Upper lobe of right lung (tissue), 1 donor: ENCODE measurements at regions not wholly inside any gene's neighbourhood (a gene's known extent, or its start where the extent isn't known, plus 50 kb on each side); places are given as distances from the start of the nearest gene placed in this dataset.

Experiments
- ATAC-seq: fragments of 200-7000 bp; cut with Tn5 transposase; one replicate; pipeline ENCODE4 v1.9.1; 2020; ENCODE audit warnings: mild to moderate bottlenecking, moderate library complexity
- DNase-seq: peaks from one replicate; pipeline ENCODE4 v3.0.0-alpha.2; 2020
- H3K27ac ChIP-seq: fragments of 200-600 bp; one replicate; pipeline ENCODE4 v1.8.0; 2022
- H3K27me3 ChIP-seq: fragments of 200-600 bp; one replicate; pipeline ENCODE4 v1.8.0; 2022; ENCODE audit warnings: mild to moderate bottlenecking
- H3K36me3 ChIP-seq: fragments of 200-600 bp; one replicate; pipeline ENCODE4 v1.8.0; 2022
- H3K4me1 ChIP-seq: fragments of 200-600 bp; one replicate; pipeline ENCODE4 v1.8.0; 2022
- H3K4me3 ChIP-seq: fragments of 200-600 bp; one replicate; pipeline ENCODE4 v1.8.0; 2022; ENCODE audit warnings: mild to moderate bottlenecking
- H3K9me3 ChIP-seq: fragments of 200-600 bp; one replicate; pipeline ENCODE4 v1.8.0; 2022
- intact Hi-C: fragments of 100-400 bp; cut with DNase I; formaldehyde crosslinking; loops from one replicate; pipeline ENCODE4 v1.11.0; 2022
- TF ChIP-seq, protein P1 (sequence below): fragments of 200-600 bp; IDR thresholded peaks from one replicate; pipeline ENCODE4 v1.8.0; 2022; ENCODE audit warnings: antibody characterized with exemption
- donor health status: DM: no; HTN: yes; CAD: no; lungs with severe emphysema.

DNA sequence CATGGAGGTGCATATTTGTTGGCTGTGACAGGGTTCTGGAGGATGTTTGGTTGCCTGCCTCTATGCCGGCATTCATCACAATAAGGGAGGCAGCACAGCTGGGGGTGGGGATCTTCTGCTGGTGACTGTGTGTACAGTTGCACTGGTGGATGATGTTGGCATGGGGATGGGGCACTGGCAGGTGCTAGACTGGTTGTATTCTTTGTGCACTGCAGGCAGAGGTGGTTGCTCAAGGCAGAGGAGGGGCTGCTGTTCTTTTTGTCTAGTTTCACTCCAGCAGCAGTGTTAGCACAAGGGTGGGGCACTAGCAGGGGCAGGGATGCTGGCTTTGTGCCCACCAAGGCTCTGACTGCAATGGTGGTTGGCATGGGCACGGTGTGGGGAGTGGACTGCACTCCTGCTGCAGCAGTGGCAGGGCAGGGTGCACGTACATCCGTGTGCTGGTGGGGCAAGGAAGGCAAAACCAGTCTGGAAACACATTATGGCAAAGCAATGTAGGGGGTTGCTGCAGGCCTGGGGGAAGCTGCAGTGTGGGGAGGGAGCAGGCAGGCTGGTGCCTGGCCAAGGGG lies 69.3 kb downstream of the ISOC1 start:
- Histone ChIP-seq H3K9me3 (no peaks in the 10 kb centered on the region), H3K27ac (no peak overlapping the region), H3K4me1 (no peaks in the 10 kb centered on the region), H3K4me3 (no peak overlapping the region), H3K27me3 (no peaks in the 10 kb centered on the region), H3K36me3 (no peaks in the 10 kb centered on the region)
- intact Hi-C loops: no loop called here
- peak; percentile 27 for ATAC-seq
- TF ChIP-seq, protein P1, sequence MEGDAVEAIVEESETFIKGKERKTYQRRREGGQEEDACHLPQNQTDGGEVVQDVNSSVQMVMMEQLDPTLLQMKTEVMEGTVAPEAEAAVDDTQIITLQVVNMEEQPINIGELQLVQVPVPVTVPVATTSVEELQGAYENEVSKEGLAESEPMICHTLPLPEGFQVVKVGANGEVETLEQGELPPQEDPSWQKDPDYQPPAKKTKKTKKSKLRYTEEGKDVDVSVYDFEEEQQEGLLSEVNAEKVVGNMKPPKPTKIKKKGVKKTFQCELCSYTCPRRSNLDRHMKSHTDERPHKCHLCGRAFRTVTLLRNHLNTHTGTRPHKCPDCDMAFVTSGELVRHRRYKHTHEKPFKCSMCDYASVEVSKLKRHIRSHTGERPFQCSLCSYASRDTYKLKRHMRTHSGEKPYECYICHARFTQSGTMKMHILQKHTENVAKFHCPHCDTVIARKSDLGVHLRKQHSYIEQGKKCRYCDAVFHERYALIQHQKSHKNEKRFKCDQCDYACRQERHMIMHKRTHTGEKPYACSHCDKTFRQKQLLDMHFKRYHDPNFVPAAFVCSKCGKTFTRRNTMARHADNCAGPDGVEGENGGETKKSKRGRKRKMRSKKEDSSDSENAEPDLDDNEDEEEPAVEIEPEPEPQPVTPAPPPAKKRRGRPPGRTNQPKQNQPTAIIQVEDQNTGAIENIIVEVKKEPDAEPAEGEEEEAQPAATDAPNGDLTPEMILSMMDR: no peak
- no peak for DNase-seq

DNA sequence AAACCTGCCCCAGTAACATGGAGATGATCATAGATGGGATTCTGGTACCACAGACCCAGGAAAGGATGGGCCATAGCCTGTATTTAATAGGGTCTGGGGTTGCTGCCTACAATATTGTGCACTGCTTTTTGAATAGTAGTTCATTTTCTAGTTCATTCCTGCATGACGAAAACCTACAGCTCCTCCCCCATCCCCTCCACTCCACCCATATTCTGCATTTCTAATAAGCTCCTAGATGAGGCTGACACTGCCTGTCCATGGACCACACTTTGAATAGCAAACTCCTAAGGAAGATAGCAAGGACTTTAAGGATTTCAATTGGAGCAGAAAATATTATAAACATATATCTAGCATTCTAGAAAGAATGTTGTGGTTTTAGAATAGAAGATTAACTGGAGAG lies 75.5 kb downstream of the ISOC1 start:
- no peaks in the 10 kb centered on the region for H3K27me3 ChIP-seq
- no peak overlapping the region for H3K27ac ChIP-seq
- no peaks in the 10 kb centered on the region for H3K9me3 ChIP-seq
- H3K4me3 ChIP-seq: no peak overlapping the region
- ATAC-seq (no peak), DNase-seq (no peak)
- TF ChIP-seq, protein P1: no peak
- no peaks in the 10 kb centered on the region for H3K4me1 ChIP-seq
- intact Hi-C loops: no loop called here
- no peaks in the 10 kb centered on the region for H3K36me3 ChIP-seq

DNA sequence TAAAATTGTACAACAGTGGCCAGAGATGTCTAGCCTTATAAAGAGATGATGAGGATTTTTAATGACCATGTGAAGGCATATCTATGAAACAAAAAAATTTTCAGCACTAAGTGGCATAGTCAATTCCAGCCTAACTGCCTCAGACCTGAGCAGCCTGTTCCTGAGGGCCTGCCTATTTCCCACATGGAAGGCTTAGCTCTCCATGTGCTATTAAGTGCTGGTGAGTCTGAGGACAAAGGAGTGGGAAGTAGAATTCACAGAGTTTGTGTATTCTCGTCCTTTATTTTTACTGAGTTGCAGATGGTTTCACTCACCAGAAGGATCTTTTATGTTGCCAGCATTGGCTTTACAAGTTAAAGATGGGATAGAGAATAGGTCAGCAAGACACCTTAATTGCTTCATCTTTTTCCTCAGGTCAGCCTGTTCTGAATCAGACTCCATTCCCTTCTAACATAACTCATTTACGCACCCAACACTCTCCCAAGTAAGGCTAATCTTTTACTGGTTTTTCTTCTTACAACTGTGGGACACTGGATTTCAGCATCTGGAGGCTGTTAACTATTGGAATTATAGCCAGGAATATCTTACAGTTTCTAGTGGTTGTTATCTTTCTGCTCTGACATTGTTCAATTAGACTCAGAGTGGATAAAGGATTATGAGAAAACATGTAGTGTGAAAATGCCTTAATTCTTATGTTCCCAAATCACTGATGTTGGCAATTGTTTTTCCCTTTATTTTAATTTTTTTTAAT lies 76.8 kb downstream of the ISOC1 start:
- Histone ChIP-seq H3K27ac (no peak overlapping the region), H3K36me3 (no peaks in the 10 kb centered on the region), H3K4me3 (no peak overlapping the region), H3K9me3 (no peaks in the 10 kb centered on the region), H3K4me1 (no peaks in the 10 kb centered on the region), H3K27me3 (no peaks in the 10 kb centered on the region)
- ATAC-seq (no peak), DNase-seq (no peak)
- intact Hi-C loops: no loop called here
- TF ChIP-seq, protein P1: no peak

DNA sequence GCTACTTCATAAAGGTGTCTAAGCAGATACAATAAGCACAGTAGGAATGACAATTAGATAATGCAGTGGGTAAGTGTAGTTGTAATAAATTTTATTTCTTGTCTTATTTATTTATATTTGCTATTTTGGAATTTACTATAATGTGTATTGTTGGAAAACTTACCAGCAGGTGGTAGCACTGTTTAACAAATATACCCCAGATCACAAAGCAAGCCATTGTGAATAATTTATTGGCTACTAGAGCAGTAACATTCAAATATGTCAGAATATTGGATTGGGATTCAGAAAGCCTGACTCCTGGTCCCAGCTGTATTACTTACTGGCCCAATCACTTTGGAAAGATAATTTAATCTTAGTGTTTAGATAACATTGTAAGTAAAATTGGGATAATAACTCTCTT lies 78.0 kb downstream of the ISOC1 start:
- Histone ChIP-seq H3K27me3 (no peaks in the 10 kb centered on the region), H3K36me3 (no peaks in the 10 kb centered on the region), H3K27ac (no peak overlapping the region), H3K4me3 (no peak overlapping the region), H3K9me3 (no peaks in the 10 kb centered on the region), H3K4me1 (no peaks in the 10 kb centered on the region)
- TF ChIP-seq, protein P1: no peak
- ATAC-seq: no peak
- intact Hi-C loops: no loop called here
- no peak for DNase-seq

DNA sequence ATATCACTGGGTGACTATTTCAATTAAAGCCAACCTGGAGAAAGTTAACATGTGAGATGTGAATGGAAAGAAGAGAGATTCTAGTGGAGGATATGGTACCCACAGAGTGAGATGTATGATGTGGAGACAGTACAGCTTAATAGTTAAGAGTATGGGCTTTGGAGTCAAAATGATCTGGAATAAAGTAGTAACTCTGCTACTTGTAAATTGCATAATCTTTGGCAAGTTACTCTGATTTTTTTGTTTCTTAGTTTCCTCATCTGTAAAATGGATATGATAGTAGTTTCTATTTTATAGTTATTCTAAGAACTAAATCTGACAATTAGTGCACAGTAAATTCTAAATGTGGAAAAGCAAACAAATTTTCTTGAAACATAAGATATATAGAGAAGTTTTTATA lies 79.2 kb downstream of the ISOC1 start:
- ATAC-seq (no peak), DNase-seq (no peak)
- Histone ChIP-seq H3K36me3 (no peaks in the 10 kb centered on the region), H3K27me3 (no peaks in the 10 kb centered on the region), H3K9me3 (no peaks in the 10 kb centered on the region), H3K27ac (no peak overlapping the region), H3K4me1 (no peaks in the 10 kb centered on the region), H3K4me3 (no peak overlapping the region)
- TF ChIP-seq, protein P1: no peak
- intact Hi-C loops: no loop called here
